ENCODE measurements at regions not wholly inside any gene's neighbourhood (a gene's known extent, or its start where the extent isn't known, plus 50 kb on each side); places are given as distances from the start of the nearest gene placed in this dataset.
"Not testable (repeated sequence)": the region's sequence is repeated elsewhere in the genome, so short reads cannot be mapped to it uniquely, and the experiment has no call there.

DNA sequence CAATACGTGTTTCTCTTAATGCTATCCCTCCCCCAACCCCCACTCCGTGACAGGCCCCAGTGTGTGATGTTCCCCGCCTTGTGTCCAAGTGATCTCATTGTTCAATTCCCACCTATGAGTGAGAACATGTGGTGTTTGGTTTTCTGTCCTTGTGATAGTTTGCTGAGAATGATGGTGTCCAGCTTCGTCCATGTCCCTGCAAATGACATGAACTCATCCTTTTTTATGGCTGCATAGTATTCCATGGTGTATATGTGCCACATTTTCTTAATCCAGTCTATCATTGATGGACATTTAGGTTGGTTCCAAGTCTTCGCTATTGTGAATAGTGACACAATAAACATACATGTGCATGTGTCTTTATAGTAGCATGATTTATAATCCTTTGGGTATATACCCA is 52.5 kb downstream of the KIAA0408 start:
- DNase-seq = not testable (repeated sequence)

DNA sequence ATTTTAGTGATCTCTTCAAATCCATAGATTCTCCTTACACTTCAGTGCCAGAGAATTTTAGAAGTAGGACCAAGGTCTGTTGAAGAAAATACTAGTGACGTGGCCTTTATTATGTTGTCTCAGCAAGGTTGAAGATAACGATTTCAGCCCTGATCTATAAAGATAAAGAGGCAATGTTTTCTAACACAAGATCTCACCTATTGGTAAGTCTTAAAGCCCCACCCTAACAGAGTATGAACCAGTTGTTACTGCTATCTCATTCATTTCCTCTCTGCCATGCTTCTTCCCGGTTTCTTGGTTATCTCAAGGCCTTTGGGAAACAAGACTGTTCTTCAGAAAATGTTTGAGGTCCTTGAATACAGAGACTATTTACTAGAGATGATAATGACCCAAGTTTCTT is 53.1 kb downstream of the KIAA0408 start:
- no peak for DNase-seq

DNA sequence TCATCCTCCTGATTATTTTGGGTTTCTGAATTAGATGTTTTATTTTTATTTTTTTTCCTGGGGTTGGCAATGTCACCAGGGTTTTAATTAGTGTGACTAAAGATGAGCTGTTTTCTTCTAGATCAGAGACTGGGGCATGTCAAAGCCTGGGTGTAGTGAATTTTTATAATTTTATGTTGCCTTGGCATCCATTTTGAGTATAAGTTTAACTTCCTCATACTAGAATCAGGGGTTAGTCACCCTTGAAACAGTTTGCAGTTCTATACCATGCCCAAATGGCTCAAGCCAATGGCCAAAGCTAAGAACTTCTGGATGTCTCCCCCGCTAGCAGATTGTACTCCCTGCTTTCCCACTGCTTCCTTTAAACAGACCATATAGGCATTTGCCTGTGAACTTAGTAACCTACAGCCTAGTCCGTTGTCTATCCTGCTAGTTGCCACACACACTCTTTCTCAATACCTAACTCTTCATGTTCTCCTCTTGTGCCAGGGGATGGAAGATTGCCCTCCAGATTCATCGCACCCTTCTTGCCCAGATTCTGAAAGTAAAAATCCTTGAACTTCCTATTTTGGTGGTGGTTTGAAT is 54.5 kb downstream of the KIAA0408 start:
- no peak for DNase-seq

DNA sequence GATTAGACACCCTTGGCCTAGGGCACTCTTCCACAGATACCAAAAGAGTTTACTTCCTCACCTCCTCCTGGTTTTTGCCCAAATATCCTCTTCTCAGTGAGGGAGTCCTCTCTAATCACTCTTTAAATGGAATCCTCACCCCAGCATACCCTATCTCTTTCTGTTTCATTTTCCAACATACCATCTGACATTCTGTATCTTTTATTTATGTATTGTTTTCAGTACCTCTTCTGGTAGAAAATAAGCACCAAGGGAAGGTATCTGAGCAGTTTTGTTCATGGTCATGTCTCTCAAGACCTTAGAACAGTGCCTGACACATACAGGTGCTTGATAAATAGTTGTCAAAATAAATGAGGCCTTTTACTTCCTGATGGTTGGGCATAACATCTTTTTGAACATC is 55.1 kb downstream of the KIAA0408 start:
- DNase-seq = no peak

DNA sequence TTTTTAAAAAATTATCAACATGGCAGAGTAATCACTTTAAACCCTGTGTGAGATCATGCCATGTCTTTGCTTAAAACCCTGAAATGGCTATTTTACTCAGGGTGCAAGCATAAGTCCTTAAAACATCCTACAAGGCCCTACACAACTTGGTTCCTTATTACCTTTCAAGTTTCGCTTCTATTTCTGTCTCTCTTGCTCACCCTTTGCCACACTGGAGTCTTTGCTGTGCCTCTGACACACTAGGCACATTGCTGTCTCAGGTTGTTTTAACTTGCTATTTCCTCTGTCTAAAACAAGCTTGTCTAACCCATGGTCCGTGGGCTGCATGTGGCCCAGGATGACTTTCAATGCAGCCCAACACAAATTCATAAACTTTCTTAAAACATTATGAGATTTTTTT is 55.6 kb downstream of the KIAA0408 start:
- DNase-seq = no peak

DNA sequence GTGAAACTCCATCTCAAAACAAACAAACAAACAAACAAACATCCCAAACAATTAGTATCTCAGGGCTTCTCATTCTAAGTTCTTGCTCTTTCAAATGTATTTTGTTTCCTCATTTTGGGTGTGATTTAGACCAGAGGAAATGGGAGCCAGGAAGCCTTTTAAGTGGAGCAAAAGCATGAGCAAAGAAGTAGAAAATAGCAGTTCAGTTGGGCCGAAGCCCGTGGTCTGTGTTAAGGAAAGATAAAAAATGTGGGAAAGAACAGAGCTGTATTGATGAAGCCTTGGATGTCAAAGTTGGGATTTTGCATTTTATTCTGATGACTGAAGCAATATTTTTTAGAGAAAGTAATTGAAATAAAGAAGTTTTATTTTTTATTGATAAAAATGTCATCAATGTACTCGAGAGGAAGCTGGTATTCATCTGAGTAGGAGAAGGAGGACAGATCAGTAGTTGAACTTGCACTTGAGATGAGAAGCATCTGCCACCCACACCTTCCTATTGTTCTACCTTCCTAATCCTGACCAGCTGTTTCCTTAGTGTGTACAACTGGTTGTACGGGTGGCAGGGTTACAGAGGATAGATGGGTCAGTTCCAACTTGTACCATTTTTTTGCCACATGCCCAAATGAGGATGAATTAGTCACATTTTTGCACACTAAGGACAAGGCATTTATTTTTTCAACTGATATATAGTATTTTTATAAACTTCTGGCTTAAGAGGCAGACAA is 56.1 kb downstream of the KIAA0408 start:
- no peak for DNase-seq

DNA sequence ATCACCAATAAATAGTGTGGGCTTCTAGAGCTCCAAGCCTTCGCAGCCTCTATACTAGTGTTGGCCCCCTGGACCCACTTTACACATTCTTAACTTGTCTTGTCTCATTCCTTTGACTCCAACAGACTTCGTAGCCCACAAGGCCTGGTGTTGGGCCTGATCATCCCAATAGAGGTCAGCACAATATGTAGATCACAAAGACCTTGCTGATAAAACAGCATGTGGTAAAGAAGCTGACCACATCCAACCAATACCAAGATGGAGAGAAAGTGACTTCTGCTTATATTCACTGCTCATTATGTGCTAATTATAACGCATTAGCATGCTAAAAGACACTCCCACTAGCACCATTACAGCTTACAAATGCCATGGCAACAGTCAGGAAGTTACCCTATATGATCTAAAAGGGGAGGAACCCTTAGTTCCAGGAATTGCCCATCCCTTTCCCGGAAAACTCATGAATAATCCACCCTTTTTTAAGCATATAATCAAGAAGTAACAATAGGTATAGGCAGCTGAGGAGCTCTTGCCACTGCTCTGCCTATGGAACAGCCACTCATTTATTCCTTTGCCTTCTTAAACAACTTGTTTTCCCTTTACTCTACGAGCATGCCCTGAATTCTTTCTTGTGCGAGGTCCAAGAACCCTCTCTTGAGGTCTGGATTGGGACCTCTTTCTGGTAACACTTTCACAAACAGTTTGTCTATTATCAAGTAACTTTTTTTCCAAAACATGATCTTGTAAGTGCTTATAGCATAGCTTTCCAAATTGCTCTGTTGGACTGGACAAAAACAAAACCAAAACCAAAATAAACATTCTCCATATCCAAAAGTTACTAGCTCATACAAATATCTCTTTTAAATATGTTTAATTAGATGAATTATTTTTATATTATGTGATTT is 54.6 kb upstream of the ECHDC1 start:
- DNase-seq = no peak

DNA sequence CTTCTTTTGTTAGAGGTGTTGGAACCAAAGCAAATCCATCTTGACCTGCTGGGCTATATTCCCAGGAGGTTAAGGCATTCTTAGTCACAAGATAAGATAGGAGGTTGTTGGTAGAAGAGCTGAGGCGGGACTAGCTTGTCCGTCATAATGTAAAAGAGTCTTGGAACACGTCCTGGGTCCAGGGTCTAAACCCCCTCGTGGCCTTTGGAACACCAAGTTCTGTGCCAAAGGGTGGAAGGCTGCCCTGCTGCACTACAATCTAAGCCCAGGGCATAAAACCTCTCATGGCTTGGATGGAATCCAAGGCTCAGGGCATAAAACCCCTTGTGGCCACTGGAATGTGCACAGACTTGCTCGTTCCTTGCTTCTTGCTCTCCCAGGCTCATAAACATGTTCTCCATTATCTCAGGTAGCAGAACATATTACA is 53.8 kb upstream of the ECHDC1 start:
- peak; percentile 63 for DNase-seq

Data from NCI-H1105 treated with DMSO at 0.1 percent for 48 hours (cell line).